Sigmoid colon (tissue), 6 donors: ENCODE measurements at regions not wholly inside any gene's neighbourhood (a gene's known extent, or its start where the extent isn't known, plus 50 kb on each side); places are given as distances from the start of the nearest gene placed in this dataset.

Source experiments
- DNase-seq: peaks from one replicate; pipeline ENCODE4 v3.0.0-alpha.2; 2019
- H3K27ac ChIP-seq, 4 donors: fragments of 200-600 bp; sonication (generic); one replicate each; pipeline ENCODE4 v1.5.1; 2016 to 2019; ENCODE audit warnings: mild to moderate bottlenecking in 1 of 4
- H3K27me3 ChIP-seq, 3 donors: fragments of 200-600 bp; sonication (generic); one replicate each; pipeline ENCODE4 v1.5.1; 2019; ENCODE audit warnings: mild to moderate bottlenecking in 1 of 3
- H3K36me3 ChIP-seq, 4 donors: fragments of 200-600 bp; sonication (generic); one replicate each; pipeline ENCODE4 v1.5.1; 2016 to 2019
- H3K4me1 ChIP-seq, 4 donors: fragments of 200-600 bp; sonication (generic); one replicate each; pipeline ENCODE4 v1.5.1; 2017 to 2019
- H3K4me3 ChIP-seq, 4 donors: fragments of 200-600 bp; sonication (generic); one replicate each; pipeline ENCODE4 v1.5.1; 2017 to 2019; ENCODE audit warnings: mild to moderate bottlenecking in 2 of 4, moderate library complexity in 1 of 4
- H3K9me3 ChIP-seq, 4 donors: fragments of 200-600 bp in 3 of 4; sonication (generic) in 3 of 4; one replicate each; pipeline versions ENCODE4 v1.5.1 to v1.6.1; 2013 to 2019
- CTCF ChIP-seq, 4 experiments: fragments of 450-650 bp in 3 of 4; fragments of 200-600 bp in 1 of 4; IDR thresholded peaks; one replicate each; pipeline ENCODE4 v1.5.1; 2016 to 2019; ENCODE audit warnings: antibody characterized with exemption in 4 of 4, mild to moderate bottlenecking in 3 of 4, moderate library complexity in 2 of 4
- EP300 ChIP-seq, 4 donors: sonication (generic); formaldehyde crosslinking; IDR thresholded peaks; one replicate each; pipeline ENCODE4 v1.6.1; 2017; ENCODE audit warnings: antibody characterized with exemption in 4 of 4
- POLR2A ChIP-seq, 2 donors: fragments of 450-650 bp; IDR thresholded peaks; one replicate each; pipeline ENCODE4 v1.6.1; 2016; ENCODE audit warnings: antibody characterized with exemption in 2 of 2, mild to moderate bottlenecking in 2 of 2, moderate library complexity in 2 of 2
- POLR2AphosphoS5 ChIP-seq, 4 donors: sonication (generic); formaldehyde crosslinking; IDR thresholded peaks; one replicate each; pipeline ENCODE4 v1.6.1; 2017; ENCODE audit warnings: antibody characterized with exemption in 4 of 4
- WGBS, 2 donors: extraction: QIAGEN DNeasy Blood & Tissue Kit; methylation state at CpG; one replicate each; pipeline ENCODE4 v1.1.7; 2013; 5-methylcytosine and 5-hydroxymethylcytosine counted together
- intact Hi-C: fragments of 100-400 bp; cut with DNase I; formaldehyde crosslinking; loops from one replicate; pipeline ENCODE4 v1.15.1; 2023
- donor health status: healthy with polysubstance abuse.
- donor health status: healthy.

GRCh38 chr11:111194860-111195568 is 50.5 kb upstream of the POU2AF2 start:
- 66 to 82% methylated on average over 2 of the region's 2 CpGs for WGBS, 2 donors
- no peak for DNase-seq
- Histone ChIP-seq H3K27me3 (no peaks in the 10 kb centered on the region), H3K9me3 (peaks cover 0 to 4% (median 0%) of the 10 kb centered on the region in 4 donors), H3K27ac (no peak overlapping the region), H3K4me3 (no peak overlapping the region), H3K4me1 (no peaks in the 10 kb centered on the region), H3K36me3 (no peaks in the 10 kb centered on the region)
- no peak for TF ChIP-seq EP300 (IDR thresholded peaks at IDR 0.05)
- TF ChIP-seq CTCF (IDR thresholded peaks at IDR 0.05), result no peak
- TF ChIP-seq POLR2AphosphoS5 (IDR thresholded peaks at IDR 0.05), result no peak
- TF ChIP-seq POLR2A (IDR thresholded peaks at IDR 0.05), result no peak
- intact Hi-C loops, result no loop called here

GRCh38 chr11:111193924-111194490 is 51.5 kb upstream of the POU2AF2 start:
- H3K9me3 ChIP-seq, result peaks cover 0 to 4% (median 0%) of the 10 kb centered on the region in 4 donors
- no peak overlapping the region for H3K27ac ChIP-seq
- H3K4me3 ChIP-seq, result no peak overlapping the region
- no peaks in the 10 kb centered on the region for H3K27me3 ChIP-seq
- no peak for DNase-seq
- no peaks in the 10 kb centered on the region for H3K4me1 ChIP-seq
- no peaks in the 10 kb centered on the region for H3K36me3 ChIP-seq
- intact Hi-C loops, result no loop called here
- 37 to 92% methylated on average over 1 of the region's 1 CpG for WGBS, 2 donors
- no peak for TF ChIP-seq CTCF (IDR thresholded peaks at IDR 0.05)
- no peak for TF ChIP-seq EP300 (IDR thresholded peaks at IDR 0.05)
- TF ChIP-seq POLR2AphosphoS5 (IDR thresholded peaks at IDR 0.05), result no peak
- no peak for TF ChIP-seq POLR2A (IDR thresholded peaks at IDR 0.05)

GRCh38 chr11:111189466-111189865 is 56.1 kb upstream of the POU2AF2 start:
- Histone ChIP-seq H3K4me3 (no peak overlapping the region), H3K27ac (no peak overlapping the region), H3K9me3 (peaks cover 0 to 4% (median 0%) of the 10 kb centered on the region in 4 donors), H3K36me3 (no peaks in the 10 kb centered on the region), H3K27me3 (no peaks in the 10 kb centered on the region), H3K4me1 (no peaks in the 10 kb centered on the region)
- no peak for DNase-seq
- WGBS, 2 donors, result 68 to 71% methylated on average over 2 of the region's 2 CpGs
- intact Hi-C loops, result no loop called here
- TF ChIP-seq EP300 (IDR thresholded peaks at IDR 0.05) (no peak), CTCF (IDR thresholded peaks at IDR 0.05) (no peak), POLR2AphosphoS5 (IDR thresholded peaks at IDR 0.05) (no peak), POLR2A (IDR thresholded peaks at IDR 0.05) (no peak)

GRCh38 chr11:111186308-111186915 is 59.1 kb upstream of the POU2AF2 start:
- intact Hi-C loops, result no loop called here
- 34 to 49% methylated on average over 3 of the region's 3 CpGs for WGBS, 2 donors

More at GRCh38 chr11:111186308-111186915, 59.1 kb upstream of the POU2AF2 start:
- no peak overlapping the region for H3K4me3 ChIP-seq
- TF ChIP-seq POLR2AphosphoS5 (IDR thresholded peaks at IDR 0.05) (no peak), CTCF (IDR thresholded peaks at IDR 0.05) (no peak)
- H3K27me3 ChIP-seq, result no peaks in the 10 kb centered on the region
- no peak for DNase-seq
- H3K4me1 ChIP-seq, result no peaks in the 10 kb centered on the region
- H3K36me3 ChIP-seq, result no peaks in the 10 kb centered on the region
- H3K27ac ChIP-seq, result no peak overlapping the region
- no peaks in the 10 kb centered on the region for H3K9me3 ChIP-seq
